Cardiac muscle cell (in vitro differentiated cells and primary cell): ENCODE measurements at regions not wholly inside any gene's neighbourhood (a gene's known extent, or its start where the extent isn't known, plus 50 kb on each side); places are given as distances from the start of the nearest gene placed in this dataset.

Experiments used
- DNase-seq, 2 donors: peaks; one replicate each; pipeline versions ENCODE4 v3.0.0 to v3.0.0-alpha.2; 2010 to 2017; ENCODE audit warnings: low read depth in 1 of 2, low spot score in 1 of 2
- H3K27ac ChIP-seq: fragments of 200-600 bp; sonication (generic); 2 replicates; pipeline ENCODE4 v1.5.1; 2016
- H3K27me3 ChIP-seq: fragments of 200-600 bp; sonication (generic); 2 replicates; pipeline ENCODE4 v1.6.0; 2016; ENCODE audit warnings: control low read depth
- H3K36me3 ChIP-seq: fragments of 200-600 bp; sonication (generic); 2 replicates; pipeline ENCODE4 v1.5.1; 2016; ENCODE audit warnings: control low read depth
- H3K4me1 ChIP-seq: fragments of 200-600 bp; sonication (generic); 2 replicates; pipeline ENCODE4 v1.8.1; 2017; ENCODE audit warnings: low read depth, mild to moderate bottlenecking, mixed run types
- H3K4me3 ChIP-seq: fragments of 200-600 bp; sonication (generic); 2 replicates; pipeline ENCODE4 v1.5.1; 2016; ENCODE audit warnings: mild to moderate bottlenecking
- H3K9me3 ChIP-seq: fragments of 200-600 bp; sonication (generic); 2 replicates; pipeline ENCODE4 v1.5.1; 2017; ENCODE audit warnings: low read depth, mild to moderate bottlenecking, control low read depth
- TF ChIP-seq, protein P1 (sequence below): IDR thresholded peaks from 2 replicates; pipeline ENCODE4 v1.5.1; 2012; ENCODE audit warnings: low read depth, mild to moderate bottlenecking, low read length

DNA sequence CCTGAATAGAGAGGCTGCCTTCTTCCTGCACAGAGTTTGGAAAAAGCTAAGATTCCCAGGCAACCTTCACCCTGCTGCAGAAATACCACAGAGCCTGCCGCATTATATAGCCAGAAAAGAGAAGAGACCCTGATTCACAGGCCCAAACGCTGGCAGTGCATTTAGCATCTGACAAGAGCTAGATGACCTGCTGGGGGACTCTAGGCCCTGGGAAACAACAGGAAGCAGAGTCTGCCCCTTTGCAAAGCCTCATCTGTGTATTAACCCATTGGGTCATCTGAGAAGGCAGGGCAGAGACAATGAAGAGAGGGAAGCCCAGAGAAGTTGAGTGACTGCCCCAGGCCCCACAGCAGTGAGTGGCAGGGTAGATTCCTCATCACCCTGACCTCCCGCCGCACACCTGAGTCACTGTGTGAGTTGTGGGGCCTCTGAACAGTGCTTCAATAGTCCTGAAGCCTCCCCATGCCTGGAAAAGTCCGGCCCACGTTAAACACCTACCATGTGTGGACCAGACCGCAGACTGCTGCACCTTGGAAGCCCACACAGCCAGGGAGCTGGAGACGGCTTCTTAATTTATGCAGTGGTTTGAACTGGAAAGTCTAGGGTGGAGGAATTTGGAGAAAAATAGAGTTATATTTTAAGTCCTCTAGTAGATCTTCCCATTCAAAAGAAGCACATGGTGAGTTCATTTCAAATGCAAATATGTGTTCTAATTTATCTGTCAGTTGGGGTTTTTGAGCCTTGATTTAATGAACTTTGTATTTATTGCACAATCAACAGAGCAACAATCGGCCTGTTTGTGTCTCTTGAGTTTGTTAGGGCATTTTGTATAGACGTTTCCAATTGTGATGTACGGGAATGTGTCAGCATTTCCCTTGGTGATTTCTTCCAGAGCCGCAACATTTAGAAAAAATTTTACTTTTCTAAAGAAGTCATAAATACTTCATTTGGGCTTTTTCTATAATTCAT is 80.4 kb upstream of the GPR26 start:
- no peak for DNase-seq
- TF ChIP-seq, protein P1, sequence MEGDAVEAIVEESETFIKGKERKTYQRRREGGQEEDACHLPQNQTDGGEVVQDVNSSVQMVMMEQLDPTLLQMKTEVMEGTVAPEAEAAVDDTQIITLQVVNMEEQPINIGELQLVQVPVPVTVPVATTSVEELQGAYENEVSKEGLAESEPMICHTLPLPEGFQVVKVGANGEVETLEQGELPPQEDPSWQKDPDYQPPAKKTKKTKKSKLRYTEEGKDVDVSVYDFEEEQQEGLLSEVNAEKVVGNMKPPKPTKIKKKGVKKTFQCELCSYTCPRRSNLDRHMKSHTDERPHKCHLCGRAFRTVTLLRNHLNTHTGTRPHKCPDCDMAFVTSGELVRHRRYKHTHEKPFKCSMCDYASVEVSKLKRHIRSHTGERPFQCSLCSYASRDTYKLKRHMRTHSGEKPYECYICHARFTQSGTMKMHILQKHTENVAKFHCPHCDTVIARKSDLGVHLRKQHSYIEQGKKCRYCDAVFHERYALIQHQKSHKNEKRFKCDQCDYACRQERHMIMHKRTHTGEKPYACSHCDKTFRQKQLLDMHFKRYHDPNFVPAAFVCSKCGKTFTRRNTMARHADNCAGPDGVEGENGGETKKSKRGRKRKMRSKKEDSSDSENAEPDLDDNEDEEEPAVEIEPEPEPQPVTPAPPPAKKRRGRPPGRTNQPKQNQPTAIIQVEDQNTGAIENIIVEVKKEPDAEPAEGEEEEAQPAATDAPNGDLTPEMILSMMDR: no peak
- Histone ChIP-seq H3K4me3 (no peak overlapping the region), H3K36me3 (no peaks in the 10 kb centered on the region), H3K27me3 (peaks cover 18% of the 10 kb centered on the region), H3K27ac (no peak overlapping the region), H3K4me1 (no peaks in the 10 kb centered on the region), H3K9me3 (no peaks in the 10 kb centered on the region)

DNA sequence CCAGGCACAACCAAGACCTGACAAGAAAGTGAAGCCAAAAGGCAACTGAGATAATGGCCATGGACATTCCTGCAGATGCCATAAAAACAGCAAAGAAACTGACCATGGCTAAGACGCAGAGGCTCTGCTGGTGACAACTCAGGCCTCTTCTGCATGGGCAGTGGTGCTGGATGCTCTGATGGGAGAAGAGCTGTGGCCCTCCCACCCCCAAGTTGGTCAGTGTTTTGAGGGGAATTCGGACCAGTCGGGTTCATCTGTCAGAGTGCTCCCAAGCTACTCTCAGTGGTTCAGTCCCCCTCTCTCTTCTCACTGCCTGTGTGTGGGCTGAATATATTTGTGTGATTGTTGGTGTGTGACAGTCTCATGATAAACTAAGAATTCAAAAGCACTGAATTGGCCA is 79.0 kb upstream of the GPR26 start:
- peaks cover 13% of the 10 kb centered on the region for H3K27me3 ChIP-seq
- no peaks in the 10 kb centered on the region for H3K36me3 ChIP-seq
- TF ChIP-seq, protein P1: no peak
- no peak overlapping the region for H3K4me3 ChIP-seq
- no peak overlapping the region for H3K27ac ChIP-seq
- DNase-seq: no peak
- H3K4me1 ChIP-seq: no peaks in the 10 kb centered on the region
- no peaks in the 10 kb centered on the region for H3K9me3 ChIP-seq

DNA sequence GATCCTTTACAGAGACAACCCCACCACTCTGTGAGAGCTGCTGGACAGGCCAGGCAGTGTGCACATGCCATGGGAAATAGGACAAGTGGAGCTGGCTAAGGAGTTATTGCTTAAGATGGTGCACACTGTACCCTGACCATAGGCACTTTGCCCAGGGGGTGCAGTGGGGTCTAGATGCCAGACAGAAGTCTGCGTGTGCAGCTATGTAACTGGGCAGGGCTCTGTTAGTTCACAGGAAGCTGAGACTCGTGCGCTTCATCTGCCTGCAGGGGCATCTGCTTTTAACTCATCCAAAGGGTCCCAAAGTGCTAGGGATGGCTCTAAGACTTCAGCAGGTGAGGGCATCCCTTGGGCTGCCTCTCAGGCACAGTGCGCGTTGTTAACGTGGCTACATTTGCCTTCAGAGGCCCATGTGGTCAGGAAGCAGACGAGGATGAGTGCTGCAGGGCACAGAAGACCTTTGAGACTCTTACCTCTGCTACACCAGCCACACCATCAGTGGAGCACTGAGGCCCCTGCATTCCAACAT is 77.7 kb upstream of the GPR26 start:
- peaks cover 2% of the 10 kb centered on the region for H3K27me3 ChIP-seq
- no peaks in the 10 kb centered on the region for H3K9me3 ChIP-seq
- TF ChIP-seq, protein P1: no peak
- no peak for DNase-seq
- H3K27ac ChIP-seq: no peak overlapping the region
- no peak overlapping the region for H3K4me3 ChIP-seq
- no peaks in the 10 kb centered on the region for H3K4me1 ChIP-seq
- H3K36me3 ChIP-seq: no peaks in the 10 kb centered on the region

GRCh38 chr10:123595661-123596060 is 70.5 kb upstream of the GPR26 start:
- TF ChIP-seq, protein P1: no peak
- H3K4me1 ChIP-seq: no peaks in the 10 kb centered on the region
- no peaks in the 10 kb centered on the region for H3K27me3 ChIP-seq
- no peaks in the 10 kb centered on the region for H3K36me3 ChIP-seq
- H3K4me3 ChIP-seq: no peak overlapping the region
- no peaks in the 10 kb centered on the region for H3K9me3 ChIP-seq
- DNase-seq: no peak
- H3K27ac ChIP-seq: no peak overlapping the region

- no peaks in the 10 kb centered on the region for H3K27me3 ChIP-seq
- H3K9me3 ChIP-seq: no peaks in the 10 kb centered on the region
- H3K27ac ChIP-seq: no peak overlapping the region
- H3K4me1 ChIP-seq: no peaks in the 10 kb centered on the region
- TF ChIP-seq, protein P1: no peak
- DNase-seq: no peak
- H3K4me3 ChIP-seq: no peak overlapping the region
- no peaks in the 10 kb centered on the region for H3K36me3 ChIP-seq
Measured at GRCh38 chr10:123597676-123598075, 68.5 kb upstream of the GPR26 start.
